GM10266 (cell line): ENCODE measurements at regions not wholly inside any gene's neighbourhood (a gene's known extent, or its start where the extent isn't known, plus 50 kb on each side); places are given as distances from the start of the nearest gene placed in this dataset.

Source experiments
- DNase-seq: peaks from one replicate; pipeline ENCODE4 v3.0.0; 2012; ENCODE audit errors: extremely low spot score
- CTCF ChIP-seq: IDR thresholded peaks from 2 replicates; pipeline ENCODE4 v1.5.1; 2012; ENCODE audit warnings: mild to moderate bottlenecking, low read depth; ENCODE audit not compliant: control insufficient read depth, insufficient read depth; ENCODE audit errors: missing control alignments

- no peak for TF ChIP-seq CTCF
- no peak for DNase-seq
Measured at GRCh38 chr11:127440616-127441015, 440.0 kb upstream of the KIRREL3 start.

- DNase-seq = no peak
- TF ChIP-seq CTCF = no peak
Measured at GRCh38 chr11:127425281-127425680, 424.7 kb upstream of the KIRREL3 start.

DNA sequence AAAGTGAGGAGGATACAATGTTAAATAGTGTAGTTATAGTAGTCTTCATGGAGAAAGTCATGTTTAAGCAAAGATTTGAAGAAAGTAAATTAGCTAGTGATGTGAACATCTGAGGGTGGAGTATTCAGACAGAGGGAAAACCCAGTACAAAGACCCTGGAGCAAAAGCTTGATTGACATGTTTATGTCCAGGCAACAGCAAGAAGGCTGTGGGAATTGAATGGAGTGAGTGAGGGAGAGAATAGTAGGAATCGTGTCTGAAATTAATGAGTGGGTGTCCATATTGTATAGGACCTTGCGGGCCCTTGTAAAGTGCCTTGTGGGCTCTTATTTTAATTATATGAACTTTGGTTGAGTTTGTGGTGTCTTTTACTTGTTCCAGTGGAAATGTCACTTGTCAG is 424.1 kb upstream of the KIRREL3 start:
- TF ChIP-seq CTCF = no peak
- no peak for DNase-seq

DNA sequence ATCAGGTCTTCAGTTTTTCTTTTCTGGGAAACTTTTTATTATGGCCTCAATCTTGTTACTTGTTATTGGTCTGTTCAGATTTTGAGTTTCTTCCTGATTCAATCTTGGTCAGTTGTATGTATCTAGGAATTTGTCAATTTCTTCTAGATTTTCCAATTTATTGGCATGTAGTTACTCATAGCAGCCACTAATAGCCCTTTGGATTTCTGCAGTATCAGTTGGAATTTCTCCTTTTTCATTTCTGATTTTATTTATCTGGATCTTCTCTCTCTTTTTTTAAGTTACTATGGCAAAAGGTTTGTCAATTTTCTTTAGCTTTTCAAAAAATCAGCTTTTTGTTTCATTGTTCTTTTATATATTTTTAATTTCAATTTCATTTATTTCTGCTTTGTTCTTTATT is 419.6 kb upstream of the KIRREL3 start:
- TF ChIP-seq CTCF = no peak

DNA sequence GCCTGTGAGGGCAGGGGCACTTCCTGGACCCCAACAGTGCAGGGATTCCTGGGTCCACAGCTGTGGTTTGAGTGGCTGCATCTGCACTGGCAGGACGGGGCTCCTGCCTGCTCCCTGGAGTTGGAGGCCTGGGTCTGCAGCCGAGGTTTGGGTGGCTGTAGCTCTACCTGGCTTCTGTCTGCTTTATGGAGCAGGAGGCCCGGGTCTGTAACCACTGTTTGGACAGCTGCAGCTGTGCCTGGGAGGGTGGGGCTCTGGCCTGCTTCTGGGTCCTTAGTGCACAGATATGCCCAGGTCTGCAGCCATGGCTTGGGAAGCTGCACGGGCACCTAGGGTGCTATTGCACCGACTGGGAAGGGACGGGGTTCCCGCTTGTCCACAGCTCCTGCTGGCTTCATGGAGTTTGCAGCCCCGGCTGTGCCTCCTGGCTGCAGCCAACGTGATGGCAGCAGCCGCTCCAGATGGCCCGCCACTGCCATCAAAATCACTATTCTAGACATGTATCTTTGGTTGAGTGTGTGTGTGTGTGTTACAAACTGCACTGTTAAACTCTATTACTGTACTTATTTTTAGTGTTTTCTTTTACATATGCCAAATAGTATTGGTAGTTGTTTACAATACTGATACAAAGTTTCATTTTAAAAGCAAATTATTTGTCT is 412.3 kb upstream of the KIRREL3 start:
- no peak for TF ChIP-seq CTCF
- DNase-seq = no peak

More for the DNA sequence above, 419.6 kb upstream of the KIRREL3 start:
- no peak for DNase-seq

- TF ChIP-seq CTCF = no peak
- no peak for DNase-seq
Measured at GRCh38 chr11:127412234-127412633, 411.7 kb upstream of the KIRREL3 start.

- TF ChIP-seq CTCF = no peak
- DNase-seq = no peak
Measured at GRCh38 chr11:127411283-127411682, 410.7 kb upstream of the KIRREL3 start.
